T-helper 9 cell (primary cell): ENCODE measurements at regions not wholly inside any gene's neighbourhood (a gene's known extent, or its start where the extent isn't known, plus 50 kb on each side); places are given as distances from the start of the nearest gene placed in this dataset.

Experiments used
- DNase-seq: peaks from one replicate; pipeline ENCODE4 v3.0.0-alpha.2; 2020

DNA sequence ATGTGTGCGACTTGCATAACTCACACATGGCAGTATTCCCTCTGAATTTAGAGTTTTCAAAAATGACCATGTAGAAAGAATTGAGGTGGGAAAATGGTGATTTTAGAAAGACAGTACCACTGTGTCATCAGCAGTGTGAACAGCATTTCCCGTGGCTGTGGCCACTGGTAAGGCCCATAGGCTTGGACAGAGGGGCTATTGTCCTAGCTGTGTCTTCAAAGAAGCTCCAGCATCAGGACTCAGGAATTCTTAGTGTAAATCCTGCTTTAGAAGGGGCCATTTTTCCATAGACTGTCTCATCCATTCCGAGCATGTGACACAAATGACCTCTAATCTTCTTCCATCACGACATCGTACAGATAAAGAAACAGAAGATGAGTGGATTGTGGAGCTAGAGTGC is 119.3 kb upstream of the BACE2 start:
- DNase-seq, result no peak

GRCh38 chr21:41052820-41053555 is 115.0 kb upstream of the BACE2 start:
- DNase-seq, result no peak

DNA sequence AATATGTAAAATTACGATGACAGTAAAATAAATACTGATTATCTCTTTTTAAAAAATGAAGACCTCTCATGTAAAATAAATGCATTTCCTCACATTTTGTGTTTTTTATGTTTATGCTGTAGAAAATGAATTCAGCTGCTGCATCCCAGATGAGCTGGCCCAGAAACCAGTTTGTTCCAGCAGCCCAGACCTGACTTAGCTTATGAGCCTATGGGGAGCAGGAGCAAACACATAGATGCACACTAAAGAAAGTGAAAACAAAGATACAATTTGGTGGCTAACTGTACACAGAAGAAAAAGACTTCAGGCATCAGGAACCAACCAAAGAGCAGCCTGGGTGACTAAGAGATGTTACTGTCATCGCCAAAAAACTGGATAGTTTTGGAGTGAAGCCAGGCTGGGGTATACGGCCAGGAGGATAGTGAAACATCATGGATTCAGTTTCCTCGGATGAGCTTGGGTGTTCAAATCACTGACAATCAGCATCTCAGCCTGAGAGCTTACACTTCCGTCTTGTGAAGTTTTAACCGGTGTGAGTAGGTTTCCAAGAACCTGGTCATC is 113.9 kb upstream of the BACE2 start:
- no peak for DNase-seq

- no peak for DNase-seq
Measured at GRCh38 chr21:41055266-41055665, 112.7 kb upstream of the BACE2 start.

DNA sequence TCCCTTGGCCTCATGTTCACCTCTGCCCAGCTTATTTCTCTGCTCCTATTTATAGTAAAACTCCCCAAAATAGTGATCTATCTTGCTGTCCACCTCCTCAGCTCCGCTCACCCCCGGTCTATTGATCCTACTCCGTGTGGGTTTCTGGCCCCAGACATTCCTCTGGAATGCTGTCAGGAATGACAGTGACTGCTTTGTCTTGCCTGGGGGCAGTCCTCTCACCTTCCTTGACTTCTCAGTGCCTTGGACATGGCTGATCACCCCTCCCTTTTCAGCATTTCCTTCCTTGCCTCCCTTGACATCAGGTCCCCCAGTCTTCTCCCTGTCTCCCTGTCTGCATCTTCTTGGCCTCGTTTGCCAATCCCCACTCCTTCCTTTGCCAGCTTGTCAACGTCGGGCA is 108.1 kb upstream of the BACE2 start:
- no peak for DNase-seq

- DNase-seq, result no peak
Measured at GRCh38 chr21:41061701-41062100, 106.3 kb upstream of the BACE2 start.

GRCh38 chr21:41064334-41064791 is 103.6 kb upstream of the BACE2 start:
- DNase-seq, result no peak

GRCh38 chr21:41064951-41065350 is 103.0 kb upstream of the BACE2 start:
- DNase-seq, result no peak

- DNase-seq, result no peak
Measured at GRCh38 chr21:41065539-41065938, 102.4 kb upstream of the BACE2 start.

- no peak for DNase-seq
Measured at GRCh38 chr21:41066086-41066938, 101.6 kb upstream of the BACE2 start.

DNA sequence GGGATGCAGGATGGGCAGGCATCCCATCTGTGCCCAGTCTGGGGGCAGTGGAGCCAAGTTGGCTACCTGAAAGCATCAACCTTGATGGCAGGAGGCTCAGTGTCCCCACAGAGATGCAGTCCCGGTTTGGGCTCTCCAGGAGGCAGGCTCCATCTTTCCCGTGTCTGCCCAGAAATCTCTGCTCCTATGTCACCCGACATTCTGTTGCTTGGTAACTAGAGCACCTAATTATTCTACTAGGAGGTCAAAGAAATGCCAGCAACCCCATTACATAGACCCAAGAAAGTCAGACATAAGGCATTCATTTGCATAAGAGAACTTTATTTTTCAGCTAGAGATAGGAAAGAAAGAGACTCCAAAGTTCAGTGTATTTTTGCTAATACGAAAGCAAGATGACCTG is 100.3 kb upstream of the BACE2 start:
- no peak for DNase-seq

DNA sequence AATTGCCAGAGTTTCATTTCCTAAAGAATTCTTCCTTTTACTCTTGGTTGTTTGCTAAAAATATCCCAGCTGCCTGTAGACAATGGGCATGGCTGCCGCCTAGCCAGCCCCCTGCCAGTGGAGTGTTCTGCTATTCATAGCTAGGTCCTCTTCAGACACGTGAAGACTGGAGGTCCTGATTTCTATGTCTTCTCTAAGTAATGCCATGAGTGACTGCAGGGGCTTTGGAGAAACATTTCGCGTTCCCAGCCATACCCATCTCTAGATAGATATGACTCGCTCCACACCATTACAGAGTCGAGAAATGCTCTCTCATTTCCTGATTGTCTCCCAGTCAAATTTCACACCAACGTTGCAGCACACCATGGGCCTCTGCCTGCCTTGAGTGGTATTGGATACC is 99.5 kb upstream of the BACE2 start:
- no peak for DNase-seq

DNA sequence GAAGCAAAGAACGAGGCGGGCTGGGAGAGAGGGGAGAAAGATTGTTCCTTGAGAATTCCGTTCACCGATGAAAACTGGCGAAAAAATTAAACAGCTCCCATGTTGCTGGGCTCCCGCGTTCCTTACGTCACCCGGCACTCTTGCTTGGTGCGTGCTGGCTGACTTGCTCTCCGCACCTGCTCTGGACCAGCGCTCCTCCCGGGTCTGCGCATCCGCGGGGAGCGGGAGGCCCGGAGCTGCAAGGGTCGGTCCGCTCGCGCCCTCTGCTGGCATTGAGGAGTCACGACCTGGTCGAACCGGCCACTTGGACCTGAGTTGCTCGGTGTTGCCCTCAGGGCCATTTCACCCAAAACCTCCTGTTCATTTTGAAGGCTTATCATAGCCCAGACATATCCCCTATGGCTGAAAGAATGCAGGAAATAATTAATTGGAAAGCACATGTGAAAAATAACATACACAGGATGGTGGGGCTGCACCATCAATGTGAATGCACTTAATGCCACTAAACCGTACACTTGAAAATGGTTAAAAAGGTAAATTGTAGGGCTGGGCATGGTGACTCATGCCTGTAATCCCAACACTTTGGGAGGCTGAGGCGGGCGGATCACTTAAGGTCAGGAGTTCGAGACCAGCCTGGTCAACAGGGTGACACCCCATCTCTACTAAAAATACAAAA is 98.9 kb upstream of the BACE2 start:
- DNase-seq, result peak; percentile 25

DNA sequence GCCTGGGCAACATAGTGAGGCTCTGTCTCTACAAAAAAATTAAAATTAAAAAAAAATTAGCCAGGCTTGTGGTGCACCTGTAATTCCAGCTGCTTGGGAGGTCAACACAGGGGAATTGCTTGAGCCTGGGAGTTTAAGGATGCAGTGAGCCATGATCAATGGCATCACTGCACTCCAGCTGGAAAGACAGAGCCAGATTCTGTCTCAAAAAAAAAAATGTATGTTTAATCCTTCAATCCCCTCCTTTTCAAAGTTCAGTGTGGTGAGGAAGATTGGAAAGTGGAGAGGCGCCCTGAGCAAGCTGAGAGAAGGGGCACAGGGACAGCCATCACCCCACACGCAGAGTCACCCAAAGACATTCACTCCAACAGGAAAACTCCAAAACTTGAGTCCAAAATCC is 97.7 kb upstream of the BACE2 start:
- no peak for DNase-seq

DNA sequence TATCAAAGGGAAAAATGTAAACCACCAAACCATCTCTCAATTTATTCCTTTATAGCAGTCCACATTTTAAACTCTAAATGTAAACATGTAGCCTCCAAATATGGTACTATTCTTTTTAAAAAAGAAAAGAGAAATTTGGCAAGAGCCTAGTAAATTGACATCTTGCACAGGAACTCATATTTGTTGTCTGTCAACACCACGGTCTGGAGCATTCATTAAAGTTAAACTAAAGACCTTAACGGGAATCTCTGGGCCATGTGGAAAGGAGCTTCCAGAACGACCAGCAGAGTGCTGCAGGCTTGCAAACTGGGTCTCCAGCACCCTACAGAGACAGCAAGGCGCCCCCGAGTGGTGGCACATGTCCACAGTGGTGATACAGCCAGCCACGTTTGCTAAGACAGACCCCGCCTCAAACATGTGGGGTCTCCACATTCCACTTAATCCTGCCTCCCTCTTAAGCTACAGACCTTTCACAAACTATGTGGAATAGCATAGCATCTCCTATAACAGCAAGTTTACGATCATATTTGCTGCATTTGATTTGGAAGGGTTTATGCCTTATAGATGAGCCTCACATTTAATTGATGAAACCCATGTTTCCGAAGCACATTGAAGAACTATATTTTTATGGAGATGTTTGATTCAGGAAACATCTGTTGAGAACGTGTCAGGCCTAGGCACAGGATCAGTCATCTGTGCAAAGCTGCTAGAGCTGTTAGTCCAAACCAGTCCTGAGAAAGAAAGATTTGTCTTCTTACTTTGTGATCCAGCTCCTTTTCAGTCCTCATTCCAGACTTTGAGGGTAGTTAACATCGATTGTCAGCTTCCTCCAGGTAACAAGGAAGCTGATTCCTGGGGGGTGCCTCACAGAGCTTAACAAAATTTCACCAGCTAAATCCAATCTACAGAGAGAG is 96.4 kb upstream of the BACE2 start:
- no peak for DNase-seq

- no peak for DNase-seq
Measured at GRCh38 chr21:41073558-41073957, 94.4 kb upstream of the BACE2 start.

GRCh38 chr21:41074396-41075184 is 93.4 kb upstream of the BACE2 start:
- DNase-seq, result no peak

DNA sequence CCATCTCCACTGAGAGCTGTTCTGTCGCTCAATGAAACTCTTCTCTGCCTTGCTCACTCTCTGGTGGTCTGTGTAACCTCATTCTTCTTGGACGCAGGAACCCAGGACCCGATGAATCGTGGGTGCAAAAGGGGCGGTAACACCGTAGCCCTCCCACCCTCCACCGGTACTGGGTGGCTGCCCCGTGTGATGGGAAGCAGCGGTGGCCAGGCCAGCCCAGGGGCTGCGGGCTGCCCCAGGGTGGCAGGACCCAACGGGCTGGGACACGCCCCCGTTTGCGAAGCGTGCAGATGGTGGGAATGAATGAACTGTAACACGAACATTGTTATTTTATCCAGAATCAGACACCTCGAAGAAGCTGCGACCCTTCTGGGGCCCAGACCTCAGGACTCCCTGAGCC is 92.3 kb upstream of the BACE2 start:
- DNase-seq, result no peak

DNA sequence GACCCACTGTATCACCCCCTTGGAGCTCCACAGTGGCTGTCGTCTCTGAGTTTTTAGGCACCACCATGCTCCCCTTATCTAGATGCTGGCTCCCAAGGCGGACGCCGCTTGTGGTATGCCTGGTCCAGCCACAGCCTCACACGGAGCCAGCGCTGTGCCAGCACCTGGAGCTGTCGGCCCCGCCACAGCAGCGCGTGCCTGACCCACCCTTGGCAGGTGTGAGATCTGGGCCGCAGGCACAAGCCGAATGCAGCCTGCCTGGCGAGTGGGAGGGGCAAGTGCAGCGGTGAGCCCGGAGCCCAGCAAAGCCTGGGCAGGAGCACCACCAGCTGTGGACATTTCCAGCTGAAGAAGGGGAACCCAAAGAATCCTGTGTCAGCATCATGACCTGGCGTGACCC is 91.9 kb upstream of the BACE2 start:
- no peak for DNase-seq

DNA sequence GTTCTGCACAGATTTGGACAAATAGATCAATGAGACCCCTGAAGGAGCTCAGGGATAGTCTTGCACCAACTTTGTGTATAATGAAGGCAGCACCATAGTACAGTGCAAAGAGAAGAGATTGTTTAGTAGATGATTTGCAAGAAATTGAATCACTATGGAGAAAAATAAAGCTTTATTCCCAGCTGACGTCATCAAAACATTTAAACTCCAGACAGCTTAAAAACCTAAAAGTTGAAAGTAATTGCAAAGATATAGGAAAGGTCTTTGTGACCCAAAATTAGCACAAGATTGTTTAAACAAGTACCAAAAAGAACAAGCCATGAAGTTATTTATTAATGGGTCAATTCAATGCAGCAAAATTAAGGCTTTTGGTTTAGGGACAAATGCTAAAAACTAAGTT is 88.8 kb upstream of the BACE2 start:
- no peak for DNase-seq

DNA sequence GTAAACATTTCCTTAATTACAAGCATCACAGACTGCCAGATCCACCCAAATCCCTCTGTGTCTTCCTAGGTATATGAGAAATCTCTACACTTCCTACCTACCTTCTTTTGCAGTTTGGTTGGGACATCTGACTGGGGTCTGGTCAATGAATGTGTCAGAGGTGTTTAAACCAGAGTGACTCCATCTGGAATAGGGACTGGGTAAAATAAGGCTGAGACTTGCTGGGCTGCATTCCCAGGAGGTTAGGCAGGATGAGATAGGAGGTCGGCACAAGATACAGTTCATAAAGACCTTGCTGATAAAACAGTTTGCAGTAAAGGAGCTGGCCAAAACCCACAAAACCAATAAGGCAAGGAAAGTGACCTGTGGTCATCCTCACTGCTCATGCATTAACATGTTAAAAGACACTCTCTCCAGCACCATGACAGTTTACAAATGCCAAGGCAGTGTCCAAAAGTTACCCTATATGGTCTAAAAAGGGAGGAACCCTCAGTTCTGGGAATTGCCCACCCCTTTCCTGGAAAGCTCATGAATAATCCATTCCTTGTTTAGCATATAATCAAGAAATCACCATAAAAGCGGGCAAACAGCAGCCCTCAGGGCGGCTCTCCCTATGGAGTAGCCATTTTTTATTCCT is 87.4 kb upstream of the BACE2 start:
- no peak for DNase-seq
